HG02884 (cell line): ENCODE measurements at regions not wholly inside any gene's neighbourhood (a gene's known extent, or its start where the extent isn't known, plus 50 kb on each side); places are given as distances from the start of the nearest gene placed in this dataset.

Source experiments
- ATAC-seq: cut with Tn5 transposase; IDR thresholded peaks from one replicate; pipeline ENCODE4 v1.9.1; 2021; ENCODE audit warnings: mild to moderate bottlenecking, moderate library complexity; ENCODE audit not compliant: unreplicated experiment

GRCh38 chr15:70475921-70476320 lies 287.4 kb downstream of the UACA start:
- ATAC-seq = no peak

- ATAC-seq = no peak
These were observed 288.0 kb downstream of the UACA start for GRCh38 chr15:70475407-70475781.

- ATAC-seq = no peak
These were observed 288.6 kb downstream of the UACA start for GRCh38 chr15:70474471-70475406.

GRCh38 chr15:70473581-70474370 lies 289.6 kb downstream of the UACA start:
- no peak for ATAC-seq

GRCh38 chr15:70471517-70471916 lies 291.8 kb downstream of the UACA start:
- no peak for ATAC-seq

GRCh38 chr15:70470556-70471191 lies 292.7 kb downstream of the UACA start:
- ATAC-seq = no peak

GRCh38 chr15:70469651-70470555 lies 293.5 kb downstream of the UACA start:
- ATAC-seq = no peak

- no peak for ATAC-seq
These were observed 294.2 kb downstream of the UACA start for GRCh38 chr15:70469182-70469581.

GRCh38 chr15:70466895-70467529 lies 296.3 kb downstream of the UACA start:
- no peak for ATAC-seq

- ATAC-seq = no peak
These were observed 297.1 kb downstream of the UACA start for GRCh38 chr15:70466305-70466704.

- no peak for ATAC-seq
These were observed 297.5 kb downstream of the UACA start for GRCh38 chr15:70465812-70466211.

GRCh38 chr15:70463453-70463834 lies 299.9 kb downstream of the UACA start:
- ATAC-seq = peak; percentile 12

GRCh38 chr15:70461992-70462391 lies 301.4 kb downstream of the UACA start:
- no peak for ATAC-seq

- ATAC-seq = no peak
These were observed 302.3 kb downstream of the UACA start for GRCh38 chr15:70461017-70461416.

GRCh38 chr15:70459312-70459711 lies 304.0 kb downstream of the UACA start:
- no peak for ATAC-seq

GRCh38 chr15:70453766-70454165 lies 309.6 kb downstream of the UACA start:
- no peak for ATAC-seq

GRCh38 chr15:70453238-70453637 lies 310.1 kb downstream of the UACA start:
- no peak for ATAC-seq

GRCh38 chr15:70451821-70452653 lies 311.3 kb downstream of the UACA start:
- no peak for ATAC-seq

GRCh38 chr15:70450142-70450443 lies 313.3 kb downstream of the UACA start:
- ATAC-seq = no peak
